ENCODE measurements at regions not wholly inside any gene's neighbourhood (a gene's known extent, or its start where the extent isn't known, plus 50 kb on each side); places are given as distances from the start of the nearest gene placed in this dataset.

DNA sequence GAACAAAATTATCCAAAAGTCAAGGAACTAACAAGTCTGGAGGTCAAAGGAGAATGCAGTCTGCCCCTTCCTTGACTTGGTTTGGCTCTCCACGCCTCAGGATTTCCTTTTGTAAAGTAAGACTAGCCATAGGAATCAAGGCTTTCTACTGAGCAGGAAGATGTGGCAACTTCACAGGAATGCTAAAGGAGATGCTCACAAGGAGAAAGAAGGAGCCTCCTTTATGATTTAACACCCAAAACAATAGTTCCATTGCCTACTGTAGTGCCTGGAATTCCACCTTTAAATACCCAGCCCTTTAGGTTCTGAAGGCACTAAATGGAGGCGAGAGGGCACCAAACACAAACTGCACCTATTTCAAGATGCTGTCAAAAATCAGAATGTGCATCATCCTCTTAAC is 176.3 kb upstream of the NFIA start:
- H3K27ac ChIP-seq: no peak overlapping the region
- H3K4me2 ChIP-seq: no peak overlapping the region
- no peak overlapping the region for H2AFZ ChIP-seq
- H3F3A ChIP-seq (ENCODE audit: insufficient read depth, low read depth): no peaks in the 10 kb centered on the region
- CTCF ChIA-PET: no interaction called here
- no TSS peak for BruUV-seq (replicated peaks)
- intact Hi-C loops (cut with micrococcal nuclease; ENCODE audit: unreplicated experiment): loop anchor here (1.0 kb wide), 1 partner anchor 11 kb away; no protein-coding TSS in a partner anchor
- H3K9me2 ChIP-seq (ENCODE audit: insufficient read depth): no peaks in the 10 kb centered on the region
- no peaks in the 10 kb centered on the region for H3K9me3 ChIP-seq (ENCODE audit: insufficient read depth, low read depth)
- no peaks in the 10 kb centered on the region for H3K36me3 ChIP-seq (ENCODE audit: low read depth)
- no peaks in the 10 kb centered on the region for H4K20me1 ChIP-seq (ENCODE audit: insufficient read depth)
- H3K79me2 ChIP-seq (ENCODE audit: low read depth): no peaks in the 10 kb centered on the region
- no peak overlapping the region for H3K4me3 ChIP-seq
- no peak for DNase-seq
- TF ChIP-seq EZH2 (IDR thresholded peaks at IDR 0.05; ENCODE audit: low read depth): no peak
- TF ChIP-seq, protein P1, sequence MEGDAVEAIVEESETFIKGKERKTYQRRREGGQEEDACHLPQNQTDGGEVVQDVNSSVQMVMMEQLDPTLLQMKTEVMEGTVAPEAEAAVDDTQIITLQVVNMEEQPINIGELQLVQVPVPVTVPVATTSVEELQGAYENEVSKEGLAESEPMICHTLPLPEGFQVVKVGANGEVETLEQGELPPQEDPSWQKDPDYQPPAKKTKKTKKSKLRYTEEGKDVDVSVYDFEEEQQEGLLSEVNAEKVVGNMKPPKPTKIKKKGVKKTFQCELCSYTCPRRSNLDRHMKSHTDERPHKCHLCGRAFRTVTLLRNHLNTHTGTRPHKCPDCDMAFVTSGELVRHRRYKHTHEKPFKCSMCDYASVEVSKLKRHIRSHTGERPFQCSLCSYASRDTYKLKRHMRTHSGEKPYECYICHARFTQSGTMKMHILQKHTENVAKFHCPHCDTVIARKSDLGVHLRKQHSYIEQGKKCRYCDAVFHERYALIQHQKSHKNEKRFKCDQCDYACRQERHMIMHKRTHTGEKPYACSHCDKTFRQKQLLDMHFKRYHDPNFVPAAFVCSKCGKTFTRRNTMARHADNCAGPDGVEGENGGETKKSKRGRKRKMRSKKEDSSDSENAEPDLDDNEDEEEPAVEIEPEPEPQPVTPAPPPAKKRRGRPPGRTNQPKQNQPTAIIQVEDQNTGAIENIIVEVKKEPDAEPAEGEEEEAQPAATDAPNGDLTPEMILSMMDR (conservative IDR thresholded peaks at IDR 0.05): no peak
- POLR2A ChIA-PET (ENCODE audit: unreplicated experiment): no interaction called here
- H3K27me3 ChIP-seq (ENCODE audit: insufficient read depth, low read depth): no peaks in the 10 kb centered on the region
- H3K4me1 ChIP-seq (replicated peaks; ENCODE audit: insufficient read depth): 0 out of 2 replicates have a peak, but pooled peaks cover 8% of the 10 kb centered on the region

DNA sequence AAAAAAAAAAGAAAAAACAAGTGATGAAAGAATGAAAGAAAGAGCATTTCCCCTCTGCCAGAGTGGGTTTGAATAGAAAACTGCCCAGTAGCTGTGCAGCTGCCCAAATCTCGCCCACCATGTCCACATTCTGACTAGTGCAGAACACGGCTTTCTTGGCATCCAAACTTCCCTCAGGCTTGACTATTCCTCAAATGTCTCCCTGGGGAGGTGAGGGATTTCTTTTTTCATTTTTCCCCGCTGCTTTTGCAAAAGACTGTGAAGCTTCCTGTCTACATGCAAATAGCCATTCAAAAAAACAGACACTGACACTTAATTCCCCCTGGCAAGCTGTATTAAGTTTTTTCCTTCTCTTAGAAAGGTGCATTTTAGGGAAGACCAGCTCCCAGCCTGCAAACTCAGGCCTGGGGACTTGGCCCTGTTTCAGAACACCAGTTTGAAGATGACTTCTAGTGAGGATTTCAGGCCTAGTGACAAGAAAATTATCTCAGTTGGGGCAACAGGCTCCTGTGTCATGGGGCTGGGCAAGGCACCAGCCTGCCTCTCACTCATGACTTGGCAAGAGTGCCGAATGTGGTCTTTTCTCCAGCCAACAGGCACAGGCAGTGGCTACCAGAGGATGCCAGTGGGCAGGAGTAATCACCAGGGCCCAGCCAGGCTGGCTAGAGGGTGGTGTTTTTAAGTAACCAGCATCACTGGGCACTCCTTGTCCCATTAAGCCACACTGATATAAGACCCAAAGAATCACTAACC is 178.1 kb upstream of the NFIA start:
- no peak overlapping the region for H3K4me2 ChIP-seq
- H3K27me3 ChIP-seq (ENCODE audit: insufficient read depth, low read depth): no peaks in the 10 kb centered on the region
- intact Hi-C loops (cut with micrococcal nuclease; ENCODE audit: unreplicated experiment): loop anchor here (5.0 kb wide), 1 partner anchor 38 kb away; no protein-coding TSS in a partner anchor
- CTCF ChIA-PET: no interaction called here
- 0 out of 2 replicates have a peak, but pooled peaks cover 8% of the 10 kb centered on the region for H3K4me1 ChIP-seq (replicated peaks; ENCODE audit: insufficient read depth)
- H3K79me2 ChIP-seq (ENCODE audit: low read depth): no peaks in the 10 kb centered on the region
- no peaks in the 10 kb centered on the region for H3K9me3 ChIP-seq (ENCODE audit: insufficient read depth, low read depth)
- no peaks in the 10 kb centered on the region for H3K9me2 ChIP-seq (ENCODE audit: insufficient read depth)
- H3K27ac ChIP-seq: no peak overlapping the region
- H3K4me3 ChIP-seq: no peak overlapping the region
- no peaks in the 10 kb centered on the region for H3K36me3 ChIP-seq (ENCODE audit: low read depth)
- H3F3A ChIP-seq (ENCODE audit: insufficient read depth, low read depth): no peaks in the 10 kb centered on the region
- TF ChIP-seq, protein P1 (conservative IDR thresholded peaks at IDR 0.05): no peak
- no peak for TF ChIP-seq EZH2 (IDR thresholded peaks at IDR 0.05; ENCODE audit: low read depth)
- H4K20me1 ChIP-seq (ENCODE audit: insufficient read depth): no peaks in the 10 kb centered on the region
- no peak for DNase-seq
- no TSS peak for BruUV-seq (replicated peaks)
- H2AFZ ChIP-seq: no peak overlapping the region
- POLR2A ChIA-PET (ENCODE audit: unreplicated experiment): no interaction called here

DNA sequence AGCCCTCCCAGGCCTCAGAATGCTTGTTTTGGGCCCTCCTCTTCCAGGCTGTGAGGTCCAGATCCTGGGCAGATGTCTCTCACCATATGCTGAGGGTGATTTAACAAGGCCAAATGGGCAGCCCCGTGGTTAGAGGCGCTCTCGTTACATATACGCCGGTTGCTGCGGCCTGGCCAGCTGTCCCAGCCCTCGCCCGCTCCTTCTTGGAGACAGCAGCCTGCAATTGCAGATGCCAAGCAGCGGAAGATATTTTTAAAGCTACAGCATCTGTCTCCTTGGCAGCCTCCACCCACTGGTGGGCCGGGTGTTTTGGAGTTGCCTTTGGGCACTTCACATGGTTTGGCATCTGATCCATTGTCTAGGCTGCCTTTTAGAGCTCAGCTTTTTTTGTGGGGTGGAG is 178.8 kb upstream of the NFIA start:
- Histone ChIP-seq H3K4me3 (no peak overlapping the region), H3K9me3 (ENCODE audit: insufficient read depth, low read depth) (no peaks in the 10 kb centered on the region), H3K4me1 (replicated peaks; ENCODE audit: insufficient read depth) (0 out of 2 replicates have a peak, but pooled peaks cover 8% of the 10 kb centered on the region), H2AFZ (no peak overlapping the region), H3K4me2 (no peak overlapping the region), H3K27me3 (ENCODE audit: insufficient read depth, low read depth) (no peaks in the 10 kb centered on the region), H4K20me1 (ENCODE audit: insufficient read depth) (no peaks in the 10 kb centered on the region), H3K79me2 (ENCODE audit: low read depth) (no peaks in the 10 kb centered on the region), H3F3A (ENCODE audit: insufficient read depth, low read depth) (no peaks in the 10 kb centered on the region), H3K9me2 (ENCODE audit: insufficient read depth) (no peaks in the 10 kb centered on the region), H3K27ac (no peak overlapping the region), H3K36me3 (ENCODE audit: low read depth) (no peaks in the 10 kb centered on the region)
- ChIA-PET POLR2A (ENCODE audit: unreplicated experiment) (no interaction called here), CTCF (no interaction called here)
- DNase-seq: no peak
- TF ChIP-seq, protein P1 (conservative IDR thresholded peaks at IDR 0.05): no peak
- TF ChIP-seq EZH2 (IDR thresholded peaks at IDR 0.05; ENCODE audit: low read depth): no peak
- intact Hi-C loops (cut with micrococcal nuclease; ENCODE audit: unreplicated experiment): loop anchor here (5.0 kb wide), 1 partner anchor 39 kb away; no protein-coding TSS in a partner anchor
- no TSS peak for BruUV-seq (replicated peaks)
